H9 (cell line): ENCODE measurements at regions not wholly inside any gene's neighbourhood (a gene's known extent, or its start where the extent isn't known, plus 50 kb on each side); places are given as distances from the start of the nearest gene placed in this dataset.

Experiments
- DNase-seq: peaks from one replicate; pipeline ENCODE4 v3.0.0-alpha.2; 2017
- H2AFZ ChIP-seq: one replicate; pipeline ENCODE4 v1.6.1; 2013; ENCODE audit warnings: mild to moderate bottlenecking, low read length, control low read depth, moderate library complexity
- H2AK5ac ChIP-seq: 2 replicates; pipeline ENCODE4 v1.6.1; 2013; ENCODE audit warnings: low read length, control low read depth, mixed read lengths; ENCODE audit not compliant: insufficient read length
- H2BK120ac ChIP-seq: one replicate; pipeline ENCODE4 v1.6.1; 2013; ENCODE audit warnings: low read depth, mild to moderate bottlenecking, low read length, control low read depth, inconsistent platforms; ENCODE audit not compliant: poor library complexity, severe bottlenecking
- H2BK12ac ChIP-seq: 2 replicates; pipeline ENCODE4 v1.6.1; 2013; ENCODE audit warnings: low read length, control low read depth, mixed read lengths, low read depth; ENCODE audit not compliant: insufficient read length
- H2BK15ac ChIP-seq: 2 replicates; pipeline ENCODE4 v1.6.1; 2013; ENCODE audit warnings: low read depth, low read length, control low read depth
- H2BK20ac ChIP-seq: one replicate; pipeline ENCODE4 v1.6.1; 2013; ENCODE audit warnings: low read depth, mild to moderate bottlenecking, low read length, control low read depth, inconsistent platforms; ENCODE audit not compliant: poor library complexity, severe bottlenecking
- H2BK5ac ChIP-seq: 2 replicates; pipeline ENCODE4 v1.6.1; 2013; ENCODE audit warnings: low read length, control low read depth, mixed read lengths; ENCODE audit not compliant: insufficient read length
- H3K14ac ChIP-seq: 2 replicates; pipeline ENCODE4 v1.6.1; 2013; ENCODE audit warnings: low read length, control low read depth; ENCODE audit not compliant: insufficient read depth
- H3K18ac ChIP-seq: 2 replicates; pipeline ENCODE4 v1.6.1; 2013; ENCODE audit warnings: low read depth, mild to moderate bottlenecking, mixed read lengths, low read length, control low read depth; ENCODE audit not compliant: insufficient read length
- H3K23ac ChIP-seq: 2 replicates; pipeline ENCODE4 v1.6.1; 2013; ENCODE audit warnings: low read length, control low read depth, mixed read lengths, low read depth; ENCODE audit not compliant: insufficient read length
- H3K23me2 ChIP-seq: 2 replicates; pipeline ENCODE4 v1.6.1; 2013; ENCODE audit warnings: low read depth, mild to moderate bottlenecking, mixed read lengths, low read length, control low read depth; ENCODE audit not compliant: insufficient read length, poor library complexity, severe bottlenecking
- H3K27ac ChIP-seq: 2 replicates; pipeline ENCODE4 v1.5.1; 2013; ENCODE audit warnings: low read length, control low read depth, mixed read lengths, low read depth; ENCODE audit not compliant: insufficient read length
- H3K27me3 ChIP-seq: 2 replicates; pipeline ENCODE4 v1.6.1; 2013; ENCODE audit warnings: low read length, control low read depth, inconsistent platforms; ENCODE audit not compliant: insufficient read depth
- H3K4ac ChIP-seq: 2 replicates; pipeline ENCODE4 v1.6.1; 2013; ENCODE audit warnings: low read depth, mild to moderate bottlenecking, control low read depth, inconsistent platforms, low read length, moderate library complexity
- H3K4me1 ChIP-seq: 2 replicates; pipeline ENCODE4 v1.6.1; 2013; ENCODE audit warnings: low read length, control low read depth, inconsistent platforms; ENCODE audit not compliant: insufficient read depth
- H3K4me2 ChIP-seq: 2 replicates; pipeline ENCODE4 v1.6.1; 2013; ENCODE audit warnings: low read length, control low read depth, mixed read lengths; ENCODE audit not compliant: insufficient read length, insufficient read depth
- H3K56ac ChIP-seq: 2 replicates; pipeline ENCODE4 v1.6.1; 2013; ENCODE audit warnings: low read depth, mild to moderate bottlenecking, mixed read lengths, low read length, control low read depth; ENCODE audit not compliant: insufficient read length
- H3K79me1 ChIP-seq: 2 replicates; pipeline ENCODE4 v1.6.1; 2013; ENCODE audit warnings: low read depth, mild to moderate bottlenecking, moderate library complexity, low read length, control low read depth, inconsistent platforms; ENCODE audit not compliant: insufficient read depth, poor library complexity, severe bottlenecking
- H3K79me2 ChIP-seq: 2 replicates; pipeline ENCODE4 v1.6.1; 2013; ENCODE audit warnings: low read length, control low read depth, inconsistent platforms; ENCODE audit not compliant: insufficient read depth
- H3K9ac ChIP-seq: 2 replicates; pipeline ENCODE4 v1.6.1; 2013; ENCODE audit warnings: low read length, control low read depth, mixed read lengths; ENCODE audit not compliant: insufficient read length; ENCODE audit errors: extremely low read depth
- H3K9me3 ChIP-seq: one replicate; pipeline ENCODE4 v1.6.1; 2013; ENCODE audit warnings: low read depth, low read length, inconsistent platforms; ENCODE audit not compliant: control insufficient read depth
- H3T11ph ChIP-seq: one replicate; pipeline ENCODE4 v1.6.1; 2013; ENCODE audit warnings: mild to moderate bottlenecking, low read length, control low read depth, inconsistent platforms
- H4K20me1 ChIP-seq: one replicate; pipeline ENCODE4 v1.6.1; 2013; ENCODE audit not compliant: control insufficient read depth, insufficient read length, insufficient read depth
- H4K5ac ChIP-seq: 2 replicates; pipeline ENCODE4 v1.6.1; 2013; ENCODE audit warnings: low read depth, mild to moderate bottlenecking, mixed read lengths, low read length, control low read depth; ENCODE audit not compliant: insufficient read length
- H4K8ac ChIP-seq: replicated peaks from 2 replicates; pipeline ENCODE4 v1.6.1; 2013; ENCODE audit warnings: low read length, control low read depth, mixed read lengths, low read depth; ENCODE audit not compliant: insufficient read length
- H4K91ac ChIP-seq: 2 replicates; pipeline ENCODE4 v1.6.1; 2013; ENCODE audit warnings: low read depth, mild to moderate bottlenecking, moderate library complexity, mixed read lengths, low read length, control low read depth; ENCODE audit not compliant: insufficient read length
- H3K27ac Mint-ChIP-seq, 3 experiments: 2 replicates in 2 of 3; 3 replicates in 1 of 3; pipeline ENCODE4 v1.8.0; 2020 to 2021; ENCODE audit warnings: mixed read lengths in 3 of 3, mild to moderate bottlenecking in 1 of 3, moderate library complexity in 1 of 3
- H3K27me3 Mint-ChIP-seq: 2 replicates; pipeline ENCODE4 v1.8.0; 2021; ENCODE audit warnings: low read depth, mild to moderate bottlenecking, moderate library complexity, mixed read lengths
- H3K36me3 Mint-ChIP-seq, 3 experiments: 2 replicates in 2 of 3; 3 replicates in 1 of 3; pipeline ENCODE4 v1.8.0; 2020 to 2021; ENCODE audit warnings: low read depth in 3 of 3, mixed read lengths in 3 of 3; ENCODE audit not compliant: insufficient read depth in 1 of 3
- H3K4me1 Mint-ChIP-seq, 2 experiments: 2 replicates each; pipeline ENCODE4 v1.8.0; 2020; ENCODE audit warnings: mixed read lengths in 2 of 2
- H3K4me3 Mint-ChIP-seq, 2 experiments: 2 replicates in 1 of 2; 3 replicates in 1 of 2; pipeline ENCODE4 v1.8.0; 2020 to 2021; ENCODE audit warnings: mild to moderate bottlenecking in 2 of 2, mixed read lengths in 2 of 2, moderate library complexity in 1 of 2
- H3K9me3 Mint-ChIP-seq, 2 experiments: 2 replicates in 1 of 2; 3 replicates in 1 of 2; pipeline ENCODE4 v1.8.0; 2020; ENCODE audit warnings: mild to moderate bottlenecking in 2 of 2, mixed read lengths in 2 of 2, moderate library complexity in 1 of 2
- CTCF ChIP-seq: fragments of 200-600 bp; sonication (generic); conservative IDR thresholded peaks from 3 replicates; pipeline ENCODE4 v1.8.0; 2021; ENCODE audit warnings: antibody characterized with exemption, mild to moderate bottlenecking
- WGBS: extraction: QIAGEN DNeasy Blood & Tissue Kit; methylation state at CpG from one replicate; pipeline ENCODE4 v1.1.7; 2013; ENCODE audit warnings: missing lambda C conversion rate, low lambda C conversion rate, mixed read lengths; ENCODE audit not compliant: insufficient read length; ENCODE audit errors: extremely low coverage; 5-methylcytosine and 5-hydroxymethylcytosine counted together

- Mint-ChIP-seq H3K36me3 (no peaks in the 10 kb centered on the region), H3K4me3 (no peak overlapping the region), H3K9me3 (no peaks in the 10 kb centered on the region), H3K27me3 (no peaks in the 10 kb centered on the region), H3K27ac (no peak overlapping the region), H3K4me1 (peaks cover 12 to 14% of the 10 kb centered on the region in 2 experiments)
- Histone ChIP-seq H4K8ac (no peak overlapping the region), H2BK120ac (no peak overlapping the region), H4K20me1 (no peaks in the 10 kb centered on the region), H3K23ac (no peak overlapping the region), H2BK5ac (no peak overlapping the region), H3T11ph (no peak overlapping the region), H4K91ac (no peak overlapping the region), H3K79me1 (no peaks in the 10 kb centered on the region), H2AK5ac (no peak overlapping the region), H3K27me3 (no peaks in the 10 kb centered on the region), H2BK20ac (no peak overlapping the region), H3K9ac (no peak overlapping the region), H3K27ac (no peak overlapping the region), H2AFZ (no peak overlapping the region), H3K18ac (no peak overlapping the region), H4K5ac (no peak overlapping the region), H3K79me2 (no peaks in the 10 kb centered on the region), H3K9me3 (no peaks in the 10 kb centered on the region), H3K56ac (no peak overlapping the region), H3K4ac (no peak overlapping the region), H3K14ac (no peak overlapping the region), H3K4me2 (no peak overlapping the region), H3K23me2 (no peaks in the 10 kb centered on the region), H2BK15ac (no peak overlapping the region), H3K4me1 (no peaks in the 10 kb centered on the region; the same call in 1 of the 2 replicates), H2BK12ac (no peak overlapping the region)
- no peak for DNase-seq
- no peak for TF ChIP-seq CTCF
- no CpG with 5 or more reads among the region's 2 CpGs for WGBS
Observed at GRCh38 chr12:75905922-75906321, 125.7 kb downstream of the PHLDA1 start.
